DND-41 (cell line): ENCODE measurements at regions not wholly inside any gene's neighbourhood (a gene's known extent, or its start where the extent isn't known, plus 50 kb on each side); places are given as distances from the start of the nearest gene placed in this dataset.
"Not testable (repeated sequence)": the region's sequence is repeated elsewhere in the genome, so short reads cannot be mapped to it uniquely, and the experiment has no call there.

Experiments
- ATAC-seq: fragments of 200-7000 bp; cut with Tn5 transposase; 3 replicates; pipeline ENCODE4 v1.9.1; 2021; ENCODE audit warnings: low read depth; ENCODE audit not compliant: insufficient read depth
- DNase-seq: peaks from one replicate; pipeline ENCODE4 v3.0.0-alpha.2; 2020
- H2AFZ ChIP-seq: 2 replicates; pipeline ENCODE4 v1.6.0; 2012; ENCODE audit warnings: low read depth, low read length
- H3K27ac ChIP-seq: 2 replicates; pipeline ENCODE4 v1.5.1; 2012; ENCODE audit warnings: low read length, inconsistent platforms
- H3K27me3 ChIP-seq: fragments of 200-600 bp; sonication (generic); 2 replicates; pipeline ENCODE4 v1.6.0; 2012; ENCODE audit warnings: low read length, mild to moderate bottlenecking, inconsistent platforms; ENCODE audit not compliant: insufficient read depth, poor library complexity
- H3K36me3 ChIP-seq: 2 replicates; pipeline ENCODE4 v1.5.1; 2012; ENCODE audit warnings: low read length, inconsistent platforms; ENCODE audit not compliant: insufficient read depth
- H3K4me1 ChIP-seq: 2 replicates; pipeline ENCODE4 v1.5.1; 2012; ENCODE audit warnings: mild to moderate bottlenecking, low read length; ENCODE audit not compliant: insufficient read depth
- H3K4me2 ChIP-seq: 2 replicates; pipeline ENCODE4 v1.6.0; 2012; ENCODE audit warnings: mild to moderate bottlenecking, moderate library complexity, low read length, inconsistent platforms; ENCODE audit not compliant: insufficient read depth
- H3K4me3 ChIP-seq, 2 experiments: fragments of 200-600 bp in 1 of 2; shearing (Covaris generic) in 1 of 2; 2 replicates each; pipeline ENCODE4 v1.5.1; 2012 to 2016; ENCODE audit warnings: inconsistent platforms in 2 of 2, low read length in 2 of 2, mild to moderate bottlenecking in 2 of 2, low read depth in 1 of 2, moderate library complexity in 1 of 2
- H3K79me2 ChIP-seq: 2 replicates; pipeline ENCODE4 v1.6.0; 2012; ENCODE audit warnings: low read length, inconsistent platforms; ENCODE audit not compliant: insufficient read depth
- H3K9ac ChIP-seq: 2 replicates; pipeline ENCODE4 v1.6.0; 2012; ENCODE audit warnings: low read depth, mild to moderate bottlenecking, inconsistent platforms, low read length, moderate library complexity
- H3K9me3 ChIP-seq: 2 replicates; pipeline ENCODE4 v1.5.1; 2012; ENCODE audit warnings: low read length, moderate library complexity, mild to moderate bottlenecking, inconsistent platforms; ENCODE audit not compliant: insufficient read depth, severe bottlenecking
- H4K20me1 ChIP-seq: 2 replicates; pipeline ENCODE4 v1.6.0; 2012; ENCODE audit warnings: low read length; ENCODE audit not compliant: insufficient read depth
- EZH2 ChIP-seq: IDR thresholded peaks from 3 replicates; pipeline ENCODE4 v1.6.1; 2012; ENCODE audit warnings: borderline replicate concordance, low read depth, mild to moderate bottlenecking, moderate library complexity, low read length, inconsistent platforms; ENCODE audit not compliant: severe bottlenecking
- TF ChIP-seq, protein P1 (sequence below): IDR thresholded peaks from 2 replicates; pipeline ENCODE4 v1.5.1; 2012; ENCODE audit warnings: borderline replicate concordance, low read length, moderate library complexity, mild to moderate bottlenecking; ENCODE audit not compliant: poor library complexity, severe bottlenecking; ENCODE audit errors: extremely low read depth

- Histone ChIP-seq H2AFZ (no peak overlapping the region), H3K4me3 (no peak overlapping the region), H3K27ac (no peak overlapping the region), H3K9ac (no peak overlapping the region), H3K27me3 (no peaks in the 10 kb centered on the region), H3K4me2 (no peak overlapping the region), H3K4me1 (no peaks in the 10 kb centered on the region), H4K20me1 (no peaks in the 10 kb centered on the region), H3K9me3 (no peaks in the 10 kb centered on the region), H3K79me2 (no peaks in the 10 kb centered on the region), H3K36me3 (no peaks in the 10 kb centered on the region)
- TF ChIP-seq, protein P1, sequence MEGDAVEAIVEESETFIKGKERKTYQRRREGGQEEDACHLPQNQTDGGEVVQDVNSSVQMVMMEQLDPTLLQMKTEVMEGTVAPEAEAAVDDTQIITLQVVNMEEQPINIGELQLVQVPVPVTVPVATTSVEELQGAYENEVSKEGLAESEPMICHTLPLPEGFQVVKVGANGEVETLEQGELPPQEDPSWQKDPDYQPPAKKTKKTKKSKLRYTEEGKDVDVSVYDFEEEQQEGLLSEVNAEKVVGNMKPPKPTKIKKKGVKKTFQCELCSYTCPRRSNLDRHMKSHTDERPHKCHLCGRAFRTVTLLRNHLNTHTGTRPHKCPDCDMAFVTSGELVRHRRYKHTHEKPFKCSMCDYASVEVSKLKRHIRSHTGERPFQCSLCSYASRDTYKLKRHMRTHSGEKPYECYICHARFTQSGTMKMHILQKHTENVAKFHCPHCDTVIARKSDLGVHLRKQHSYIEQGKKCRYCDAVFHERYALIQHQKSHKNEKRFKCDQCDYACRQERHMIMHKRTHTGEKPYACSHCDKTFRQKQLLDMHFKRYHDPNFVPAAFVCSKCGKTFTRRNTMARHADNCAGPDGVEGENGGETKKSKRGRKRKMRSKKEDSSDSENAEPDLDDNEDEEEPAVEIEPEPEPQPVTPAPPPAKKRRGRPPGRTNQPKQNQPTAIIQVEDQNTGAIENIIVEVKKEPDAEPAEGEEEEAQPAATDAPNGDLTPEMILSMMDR = no peak
- TF ChIP-seq EZH2 = no peak
- no peak for DNase-seq
- ATAC-seq = no peak
Measured at GRCh38 chr7:153217032-153217431, 457.5 kb downstream of the ACTR3B start.

GRCh38 chr7:153224890-153225289 lies 465.3 kb downstream of the ACTR3B start:
- peak; percentile 5 for DNase-seq
- Histone ChIP-seq H3K36me3 (no peaks in the 10 kb centered on the region), H3K79me2 (no peaks in the 10 kb centered on the region), H3K4me3 (no peak overlapping the region), H3K27me3 (peaks cover 3% of the 10 kb centered on the region), H3K4me2 (no peak overlapping the region), H3K9me3 (no peaks in the 10 kb centered on the region), H4K20me1 (no peaks in the 10 kb centered on the region), H3K9ac (no peak overlapping the region), H3K4me1 (no peaks in the 10 kb centered on the region), H2AFZ (no peak overlapping the region; the same call in 1 of the 2 replicates), H3K27ac (no peak overlapping the region)
- peak; percentile 90 for ATAC-seq
- TF ChIP-seq, protein P1 = no peak

GRCh38 chr7:153245136-153245535 lies 485.6 kb downstream of the ACTR3B start:
- not testable (repeated sequence) for H2AFZ ChIP-seq, DNase-seq, H3K79me2 ChIP-seq, H4K20me1 ChIP-seq, H3K4me1 ChIP-seq, H3K27ac ChIP-seq, H3K27me3 ChIP-seq, H3K9ac ChIP-seq, H3K4me3 ChIP-seq, ATAC-seq, H3K4me2 ChIP-seq, H3K9me3 ChIP-seq, H3K36me3 ChIP-seq

- H3K27me3 ChIP-seq = no peaks in the 10 kb centered on the region
- H3K9me3 ChIP-seq = no peaks in the 10 kb centered on the region
- no peak for ATAC-seq
Measured at GRCh38 chr7:153245809-153246208, 486.3 kb downstream of the ACTR3B start.

More at GRCh38 chr7:153245809-153246208, 486.3 kb downstream of the ACTR3B start:
- H3K4me1 ChIP-seq = no peaks in the 10 kb centered on the region
- H4K20me1 ChIP-seq = no peaks in the 10 kb centered on the region
- no peak overlapping the region for H3K4me3 ChIP-seq
- H3K4me2 ChIP-seq = no peak overlapping the region
- DNase-seq = no peak
- no peaks in the 10 kb centered on the region for H3K79me2 ChIP-seq
- no peak overlapping the region for H3K9ac ChIP-seq
- no peaks in the 10 kb centered on the region for H3K36me3 ChIP-seq
- H2AFZ ChIP-seq = no peak overlapping the region
- TF ChIP-seq, protein P1 = no peak
- no peak for TF ChIP-seq EZH2
- H3K27ac ChIP-seq = no peak overlapping the region
